Muscle of leg (tissue), 3 donors: ENCODE measurements at regions not wholly inside any gene's neighbourhood (a gene's known extent, or its start where the extent isn't known, plus 50 kb on each side); places are given as distances from the start of the nearest gene placed in this dataset.

Experiments
- DNase-seq: peaks from one replicate; pipeline ENCODE4 v3.0.0; 2013
- H3K27ac ChIP-seq: one replicate; pipeline ENCODE4 v1.5.1; 2013; ENCODE audit warnings: mild to moderate bottlenecking, low read length, control low read depth
- H3K27me3 ChIP-seq: one replicate; pipeline ENCODE4 v1.6.1; 2013; ENCODE audit warnings: low read length; ENCODE audit not compliant: control insufficient read depth, insufficient read depth
- H3K36me3 ChIP-seq: one replicate; pipeline ENCODE4 v1.6.1; 2013; ENCODE audit warnings: low read length; ENCODE audit not compliant: control insufficient read depth, insufficient read depth
- H3K4me1 ChIP-seq: one replicate; pipeline ENCODE4 v1.6.1; 2013; ENCODE audit warnings: low read length; ENCODE audit not compliant: control insufficient read depth, insufficient read depth
- H3K4me3 ChIP-seq: one replicate; pipeline ENCODE4 v1.5.1; 2013; ENCODE audit warnings: low read length, control low read depth
- H3K9me3 ChIP-seq: replicated peaks from 2 replicates; pipeline ENCODE4 v1.6.1; 2013; ENCODE audit warnings: low read depth, low read length; ENCODE audit not compliant: control insufficient read depth
- WGBS: methylation state at CpG from one replicate; pipeline ENCODE4 v1.1.5; 2013; ENCODE audit warnings: missing lambda C conversion rate; ENCODE audit not compliant: insufficient coverage; 5-methylcytosine and 5-hydroxymethylcytosine counted together

DNA sequence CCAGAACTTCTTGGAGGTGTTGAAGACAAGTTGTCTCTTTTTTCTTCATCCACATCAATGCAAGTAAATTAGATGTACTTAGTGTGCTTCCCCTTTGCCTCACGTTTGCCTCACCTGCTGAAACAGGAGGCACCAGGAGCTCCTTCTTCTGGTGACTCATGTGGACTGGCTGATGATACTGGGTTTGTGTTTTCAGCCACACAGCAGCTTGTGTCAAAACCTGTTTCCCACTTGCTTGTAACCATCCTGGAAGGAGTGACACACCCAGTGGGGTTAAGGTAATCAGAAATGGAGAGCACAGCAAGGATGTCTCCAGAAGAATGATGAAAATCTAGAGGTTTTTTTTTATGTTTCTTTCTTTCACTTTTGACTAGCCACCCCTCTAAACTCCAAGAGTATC lies 143.3 kb upstream of the RBMS3 start:
- no peaks in the 10 kb centered on the region for H3K36me3 ChIP-seq
- H3K27ac ChIP-seq: no peak overlapping the region
- no peak overlapping the region for H3K4me3 ChIP-seq
- H3K27me3 ChIP-seq: no peaks in the 10 kb centered on the region
- H3K9me3 ChIP-seq: no peaks in the 10 kb centered on the region
- DNase-seq: no peak
- peaks cover 13% of the 10 kb centered on the region for H3K4me1 ChIP-seq
- 67% methylated on average over 1 of the region's 1 CpG for WGBS

DNA sequence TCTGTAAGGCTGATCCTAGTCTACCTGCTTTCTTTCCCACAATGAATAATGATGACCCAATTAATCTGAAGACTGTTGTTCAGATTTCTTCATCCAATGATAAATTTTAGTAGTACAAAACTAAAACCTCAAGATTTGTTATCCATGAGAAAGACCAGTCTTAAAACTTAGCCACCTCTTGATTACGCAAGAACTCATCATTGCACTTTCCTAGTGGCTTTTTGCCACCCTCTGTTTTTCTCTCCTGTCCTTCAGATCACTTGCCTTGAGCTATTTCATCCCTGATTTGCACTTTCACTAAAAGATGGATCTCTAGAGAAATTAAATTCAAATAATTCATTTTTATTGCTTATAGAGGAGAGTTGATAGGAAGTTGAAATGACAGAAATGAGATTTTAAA lies 142.7 kb upstream of the RBMS3 start:
- no peaks in the 10 kb centered on the region for H3K27me3 ChIP-seq
- H3K36me3 ChIP-seq: no peaks in the 10 kb centered on the region
- H3K9me3 ChIP-seq: no peaks in the 10 kb centered on the region
- no peak for DNase-seq
- H3K27ac ChIP-seq: no peak overlapping the region
- no peak overlapping the region for H3K4me3 ChIP-seq
- WGBS: 100% methylated on average over 1 of the region's 1 CpG
- peaks cover 13% of the 10 kb centered on the region for H3K4me1 ChIP-seq

DNA sequence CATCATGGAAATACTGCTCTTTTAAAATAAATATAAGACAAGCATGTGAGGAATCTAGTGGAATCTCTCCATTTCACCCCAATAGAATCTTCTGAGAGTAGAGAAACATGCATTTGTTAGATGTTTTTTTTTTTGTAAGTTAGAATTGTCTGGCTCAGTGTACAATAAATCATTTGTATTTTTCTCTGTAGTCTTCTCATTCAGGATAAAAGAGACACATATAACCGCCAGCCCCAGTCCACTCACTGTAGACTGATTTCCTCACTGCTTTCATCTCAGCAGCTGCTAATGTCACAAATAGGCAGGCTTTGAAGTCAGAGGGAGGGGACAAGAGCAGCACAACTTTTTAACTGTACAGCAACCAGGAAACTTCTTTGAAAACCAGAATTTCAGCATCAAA lies 140.2 kb upstream of the RBMS3 start:
- H3K27me3 ChIP-seq: no peaks in the 10 kb centered on the region
- peak overlapping the region; percentile 56 for H3K27ac ChIP-seq
- no CpG with 5 or more reads among the region's 1 CpG for WGBS
- no peaks in the 10 kb centered on the region for H3K36me3 ChIP-seq
- H3K4me1 ChIP-seq: peaks cover 22% of the 10 kb centered on the region
- DNase-seq: peak; percentile 74
- no peak overlapping the region for H3K4me3 ChIP-seq
- H3K9me3 ChIP-seq: no peaks in the 10 kb centered on the region

DNA sequence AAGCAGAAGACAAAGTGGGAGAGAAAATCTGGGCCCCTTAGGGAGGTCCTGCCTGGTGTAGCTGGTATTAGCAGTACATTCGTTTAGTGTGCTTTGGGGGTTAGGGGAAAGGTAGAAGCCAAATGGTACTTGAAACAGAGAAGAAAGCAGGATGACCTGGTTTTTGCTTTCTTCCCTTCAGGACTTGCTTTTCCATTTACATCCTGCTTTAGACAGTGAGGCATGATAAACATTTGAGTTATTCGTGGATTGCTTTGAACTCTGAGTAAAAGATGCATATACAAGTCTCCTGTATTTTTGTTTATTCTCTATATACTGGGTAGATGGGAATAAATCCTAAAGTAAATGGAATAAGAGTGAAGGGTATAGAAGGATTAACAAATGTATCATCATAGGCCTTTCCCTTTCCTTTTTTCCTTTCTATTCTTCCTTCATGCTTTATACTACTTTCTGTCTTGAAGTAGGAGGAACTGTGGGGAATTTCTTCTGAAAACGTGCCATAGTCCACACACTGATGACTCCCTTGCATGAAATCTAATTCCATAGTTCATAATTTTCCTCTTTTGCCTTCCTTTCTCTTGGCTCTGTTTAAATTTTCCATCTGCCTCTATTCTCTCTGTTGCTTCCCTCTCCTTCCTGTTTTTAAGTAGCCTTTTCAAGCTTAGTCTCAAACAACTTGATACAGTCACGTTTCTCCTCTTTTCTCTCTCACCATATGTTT lies 139.5 kb upstream of the RBMS3 start:
- WGBS: 0% methylated on average over 1 of the region's 4 CpGs
- Histone ChIP-seq H3K4me3 (no peak overlapping the region), H3K36me3 (no peaks in the 10 kb centered on the region), H3K9me3 (no peaks in the 10 kb centered on the region), H3K27me3 (no peaks in the 10 kb centered on the region), H3K27ac (peak overlapping the region; percentile 56), H3K4me1 (peaks cover 22% of the 10 kb centered on the region)
- DNase-seq: peak; percentile 85

DNA sequence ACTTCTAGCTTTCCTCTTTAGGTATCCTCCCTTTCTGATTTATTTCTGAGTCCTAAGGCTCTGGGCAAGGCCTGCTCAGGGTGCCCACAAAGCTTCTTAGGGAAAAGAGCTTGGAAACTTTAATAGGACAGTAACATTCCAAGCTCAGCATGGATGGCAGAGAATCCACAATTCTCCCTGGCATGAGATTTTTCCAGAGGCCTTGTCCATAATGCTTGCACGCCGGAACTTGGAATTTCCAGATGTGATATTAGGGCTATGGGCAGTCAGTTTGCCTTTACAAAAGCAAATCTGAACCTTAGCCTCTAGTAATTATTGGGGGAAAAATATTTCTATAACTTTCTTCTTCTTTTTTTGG lies 139.0 kb upstream of the RBMS3 start:
- peaks cover 22% of the 10 kb centered on the region for H3K4me1 ChIP-seq
- no peaks in the 10 kb centered on the region for H3K36me3 ChIP-seq
- DNase-seq: peak; percentile 54
- no peak overlapping the region for H3K4me3 ChIP-seq
- no CpG with 5 or more reads among the region's 2 CpGs for WGBS
- H3K27me3 ChIP-seq: no peaks in the 10 kb centered on the region
- H3K9me3 ChIP-seq: no peaks in the 10 kb centered on the region
- H3K27ac ChIP-seq: peak overlapping the region; percentile 56

DNA sequence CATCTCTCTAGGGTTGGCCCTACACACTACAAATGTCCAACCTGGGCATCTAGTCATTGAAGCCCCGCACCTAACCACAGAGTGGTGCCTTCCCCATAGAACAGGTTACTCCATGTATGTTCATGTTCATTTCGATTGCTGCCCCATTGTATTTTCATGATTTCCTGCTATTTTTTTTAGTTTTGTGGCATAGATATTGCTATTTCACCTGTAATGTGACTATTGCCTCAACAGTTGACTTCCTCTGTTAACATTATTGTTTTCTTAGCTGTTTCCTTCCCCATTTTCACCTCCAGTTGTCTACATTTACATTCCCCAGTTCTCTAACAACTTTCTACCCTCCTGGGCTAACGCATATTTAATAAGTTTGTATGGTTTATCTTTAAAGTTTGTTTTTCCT lies 137.7 kb upstream of the RBMS3 start:
- no peak for DNase-seq
- Histone ChIP-seq H3K36me3 (no peaks in the 10 kb centered on the region), H3K4me3 (no peak overlapping the region), H3K27ac (no peak overlapping the region), H3K9me3 (no peaks in the 10 kb centered on the region), H3K27me3 (no peaks in the 10 kb centered on the region), H3K4me1 (peaks cover 22% of the 10 kb centered on the region)
- no CpG with 5 or more reads among the region's 3 CpGs for WGBS

DNA sequence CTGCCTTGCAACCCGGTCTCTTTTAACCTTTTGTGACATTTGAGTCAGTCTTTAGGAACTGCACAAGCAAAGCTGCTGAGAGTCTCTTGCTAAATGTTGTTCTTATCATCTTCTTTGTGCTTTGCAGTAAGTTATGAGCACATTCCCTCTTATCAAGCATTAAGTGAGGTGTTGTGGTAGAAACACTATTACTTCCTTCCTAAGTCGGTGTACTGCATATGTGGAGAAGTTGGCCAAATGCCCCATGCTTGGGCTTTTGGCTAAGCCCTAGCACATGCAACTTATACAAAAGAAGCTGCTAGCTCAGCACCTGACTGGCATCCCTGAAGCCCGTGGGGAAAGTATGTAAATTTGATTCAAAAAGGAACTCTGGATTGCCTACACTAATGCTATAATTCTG lies 136.5 kb upstream of the RBMS3 start:
- no peak overlapping the region for H3K4me3 ChIP-seq
- WGBS: 83% methylated on average over 1 of the region's 3 CpGs
- no peaks in the 10 kb centered on the region for H3K27me3 ChIP-seq
- DNase-seq: peak; percentile 17
- no peaks in the 10 kb centered on the region for H3K9me3 ChIP-seq
- no peak overlapping the region for H3K27ac ChIP-seq
- H3K36me3 ChIP-seq: no peaks in the 10 kb centered on the region
- H3K4me1 ChIP-seq: peaks cover 22% of the 10 kb centered on the region

DNA sequence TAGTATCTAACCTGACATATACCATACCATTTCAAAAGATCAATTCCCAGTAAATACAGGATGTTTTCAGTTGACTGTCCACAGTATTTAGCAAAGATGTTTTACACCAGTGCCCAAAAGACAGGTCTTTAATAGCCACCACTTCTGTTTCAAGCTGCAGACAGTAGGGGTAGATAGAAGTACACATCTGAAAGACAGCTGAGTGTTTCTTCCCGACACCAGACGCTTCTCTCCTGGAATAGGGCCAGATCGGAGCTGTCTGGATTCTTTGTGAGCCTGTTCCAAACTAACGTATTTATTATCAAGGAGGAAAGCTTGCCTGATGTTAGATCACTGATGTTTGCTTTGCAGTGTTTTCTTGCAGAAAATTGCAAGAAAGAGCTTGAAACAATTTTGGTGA lies 136.1 kb upstream of the RBMS3 start:
- Histone ChIP-seq H3K4me3 (no peak overlapping the region), H3K4me1 (peaks cover 22% of the 10 kb centered on the region), H3K9me3 (no peaks in the 10 kb centered on the region), H3K36me3 (no peaks in the 10 kb centered on the region), H3K27me3 (no peaks in the 10 kb centered on the region), H3K27ac (no peak overlapping the region)
- peak; percentile 92 for DNase-seq
- no CpG with 5 or more reads among the region's 4 CpGs for WGBS

DNA sequence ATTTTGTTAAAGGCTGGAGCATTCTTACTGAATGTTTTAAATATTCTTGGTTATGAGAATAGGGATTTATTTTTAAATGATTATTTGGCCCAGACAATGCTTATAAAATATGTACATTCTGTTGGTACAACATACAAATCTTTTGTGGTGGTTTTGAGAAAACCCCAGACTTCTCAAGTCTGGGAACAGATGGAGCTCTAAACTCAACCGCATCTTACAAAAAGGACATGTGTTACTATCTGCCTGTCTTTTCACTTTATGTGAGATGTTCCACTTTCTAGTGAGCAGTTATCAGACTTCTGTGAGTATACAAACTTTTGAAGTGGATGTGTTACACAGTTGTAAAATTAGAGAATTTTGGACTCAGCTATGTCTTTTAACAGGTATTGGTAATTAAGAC lies 135.5 kb upstream of the RBMS3 start:
- H3K27me3 ChIP-seq: no peaks in the 10 kb centered on the region
- peak; percentile 10 for DNase-seq
- H3K36me3 ChIP-seq: no peaks in the 10 kb centered on the region
- no peak overlapping the region for H3K27ac ChIP-seq
- H3K9me3 ChIP-seq: no peaks in the 10 kb centered on the region
- H3K4me1 ChIP-seq: peaks cover 19% of the 10 kb centered on the region
- no peak overlapping the region for H3K4me3 ChIP-seq
- no CpG with 5 or more reads among the region's 1 CpG for WGBS

DNA sequence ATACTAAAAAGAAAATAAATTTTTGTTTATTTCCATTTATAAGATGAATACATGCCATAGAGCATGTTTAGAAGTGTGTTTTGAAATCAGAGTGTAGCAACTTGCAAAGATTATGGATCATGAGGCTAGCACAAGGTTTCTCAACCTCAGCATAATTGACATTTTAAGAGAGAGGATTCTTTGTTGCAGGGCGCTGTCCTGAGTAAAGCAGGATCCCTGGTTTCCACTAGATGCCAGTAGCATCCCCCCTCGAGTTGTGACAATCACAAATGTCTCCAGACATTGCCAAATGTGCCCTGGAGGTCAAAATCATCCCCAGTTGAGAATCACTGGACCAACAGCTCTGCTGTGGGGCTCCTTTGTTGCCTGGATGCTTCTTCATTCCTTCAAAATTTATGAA lies 128.5 kb upstream of the RBMS3 start:
- no peak overlapping the region for H3K27ac ChIP-seq
- 75% methylated on average over 2 of the region's 2 CpGs for WGBS
- DNase-seq: no peak
- H3K4me1 ChIP-seq: no peaks in the 10 kb centered on the region
- no peaks in the 10 kb centered on the region for H3K36me3 ChIP-seq
- H3K4me3 ChIP-seq: no peak overlapping the region
- no peaks in the 10 kb centered on the region for H3K27me3 ChIP-seq
- no peaks in the 10 kb centered on the region for H3K9me3 ChIP-seq

DNA sequence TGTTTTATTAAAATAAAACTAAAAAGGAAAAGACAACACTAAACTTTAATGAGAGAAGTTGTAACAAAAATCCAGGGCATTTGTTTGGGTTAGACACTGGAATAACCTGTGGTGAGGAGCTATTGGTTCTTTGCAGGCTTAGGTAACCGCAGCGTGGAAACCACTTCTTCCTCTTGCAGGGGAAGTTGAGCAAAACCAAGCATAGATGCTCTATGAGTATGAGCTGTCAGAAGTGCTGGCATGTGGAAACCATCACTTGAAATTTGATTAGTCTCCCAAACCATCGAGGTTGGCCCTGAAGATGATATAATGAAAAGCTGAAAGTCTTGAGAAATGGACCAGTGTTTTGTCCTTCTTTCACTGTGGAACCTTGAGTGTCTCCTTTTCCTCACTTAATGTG lies 127.1 kb upstream of the RBMS3 start:
- WGBS: no CpG with 5 or more reads among the region's 3 CpGs
- H3K4me1 ChIP-seq: no peaks in the 10 kb centered on the region
- H3K27me3 ChIP-seq: no peaks in the 10 kb centered on the region

More for the DNA sequence above, 127.1 kb upstream of the RBMS3 start:
- Histone ChIP-seq H3K4me3 (no peak overlapping the region), H3K27ac (no peak overlapping the region), H3K36me3 (no peaks in the 10 kb centered on the region), H3K9me3 (no peaks in the 10 kb centered on the region)
- DNase-seq: no peak
